Caco-2 (cell line): ENCODE measurements at regions not wholly inside any gene's neighbourhood (a gene's known extent, or its start where the extent isn't known, plus 50 kb on each side); places are given as distances from the start of the nearest gene placed in this dataset.

Experiments used
- BruUV-seq: library from RNA; stranded (reverse); fragments of 400-500 nt; replicated peaks from 2 replicates; lab custom pipeline; 2021; lab: Mats Ljungman, UMichigan
- CTCF ChIA-PET: fragments of 300-600 bp; sonication (Branson Sonifier 250); formaldehyde crosslinking; loops from one replicate; lab custom pipeline; 2022; ENCODE audit warnings: antibody characterized with exemption; lab: Charles Lee
- POLR2A ChIA-PET: fragments of 300-600 bp; sonication (Branson Sonifier 250); formaldehyde crosslinking; loops from one replicate; lab custom pipeline; 2022; ENCODE audit warnings: antibody characterized with exemption; lab: Charles Lee
- DNase-seq, 2 experiments: peaks; one replicate each; pipeline versions ENCODE4 v3.0.0 to v3.0.0-alpha.2; 2020 to 2022
- H3K27me3 ChIP-seq: replicated peaks from 2 replicates; pipeline ENCODE4 v1.6.0; 2011; ENCODE audit warnings: low read length; ENCODE audit not compliant: control insufficient read depth, insufficient read depth
- H3K36me3 ChIP-seq: 2 replicates; pipeline ENCODE4 v1.5.1; 2011; ENCODE audit warnings: low read length; ENCODE audit not compliant: control insufficient read depth, insufficient read depth
- H3K4me1 ChIP-seq: fragments of 250-450 bp; sonication (Bioruptor Pico); 2 replicates; pipeline ENCODE4 v1.5.1; 2020; ENCODE audit warnings: mild to moderate bottlenecking
- H3K4me3 ChIP-seq: 2 replicates; pipeline ENCODE4 v1.5.1; 2011; ENCODE audit warnings: low read depth, mild to moderate bottlenecking, control low read depth, low read length
- H3K9me3 ChIP-seq: fragments of 250-450 bp; sonication (Bioruptor Pico); 2 replicates; pipeline ENCODE4 v1.5.1; 2020; ENCODE audit warnings: mild to moderate bottlenecking, moderate library complexity
- H3K27ac Mint-ChIP-seq: one replicate; pipeline ENCODE4 v1.8.0; 2022; ENCODE audit warnings: mixed read lengths; ENCODE audit not compliant: unreplicated experiment
- H3K27me3 Mint-ChIP-seq: one replicate; pipeline ENCODE4 v1.8.0; 2022; ENCODE audit warnings: mixed read lengths; ENCODE audit not compliant: insufficient read depth, unreplicated experiment
- H3K36me3 Mint-ChIP-seq: one replicate; pipeline ENCODE4 v1.8.0; 2022; ENCODE audit warnings: mild to moderate bottlenecking, mixed read lengths; ENCODE audit not compliant: insufficient read depth, unreplicated experiment
- H3K4me1 Mint-ChIP-seq: one replicate; pipeline ENCODE4 v1.8.0; 2022; ENCODE audit warnings: low read depth, mixed read lengths; ENCODE audit not compliant: unreplicated experiment
- H3K4me3 Mint-ChIP-seq: one replicate; pipeline ENCODE4 v1.8.0; 2022; ENCODE audit warnings: mild to moderate bottlenecking, moderate library complexity, mixed read lengths; ENCODE audit not compliant: unreplicated experiment
- H3K9me3 Mint-ChIP-seq: one replicate; pipeline ENCODE4 v1.8.0; 2022; ENCODE audit warnings: mixed read lengths; ENCODE audit not compliant: unreplicated experiment
- intact Hi-C: fragments of 100-400 bp; cut with micrococcal nuclease; formaldehyde crosslinking; loops from one replicate; pipeline ENCODE4 v1.10.0; 2022; ENCODE audit not compliant: unreplicated experiment
- TF ChIP-seq, protein P1 (sequence below), 2 experiments: fragments of 200-600 bp in 1 of 2; IDR thresholded peaks; 1 replicate in 1 of 2; 2 replicates in 1 of 2; pipeline versions ENCODE4 v1.5.1 to v1.8.0; 2011 to 2022; ENCODE audit warnings: antibody characterized with exemption in 1 of 2, control low read depth in 1 of 2, inconsistent platforms in 1 of 2, low read depth in 1 of 2, low read length in 1 of 2, mild to moderate bottlenecking in 1 of 2, moderate library complexity in 1 of 2; ENCODE audit not compliant: insufficient read depth in 1 of 2, severe bottlenecking in 1 of 2, unreplicated experiment in 1 of 2

DNA sequence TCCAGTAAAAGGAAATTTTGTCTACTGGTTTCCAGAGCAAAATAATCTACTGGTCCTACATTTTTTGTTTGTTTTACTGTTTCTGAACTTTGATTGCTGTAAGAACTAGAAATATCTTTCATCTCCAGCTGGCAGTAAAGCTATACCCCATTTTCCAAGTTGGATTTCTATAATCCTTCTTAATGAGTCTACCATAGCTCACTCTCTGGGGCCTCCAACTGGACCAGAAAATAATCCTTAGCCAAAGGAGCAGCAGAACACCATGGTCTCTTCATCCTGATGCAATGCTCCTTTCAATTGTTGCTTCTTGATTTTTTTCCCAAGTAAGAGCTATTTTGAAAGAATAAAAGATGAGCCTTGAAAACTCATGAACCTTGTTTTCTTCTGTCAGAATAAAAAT, 110.0 kb upstream of the COL11A1 start:
- no peak overlapping the region for H3K4me3 Mint-ChIP-seq
- H3K9me3 Mint-ChIP-seq = no peaks in the 10 kb centered on the region
- H3K4me1 Mint-ChIP-seq = no peaks in the 10 kb centered on the region
- POLR2A ChIA-PET = no interaction called here
- CTCF ChIA-PET = no interaction called here
- no peaks in the 10 kb centered on the region for H3K36me3 Mint-ChIP-seq
- H3K9me3 ChIP-seq = no peaks in the 10 kb centered on the region
- DNase-seq = no peak
- no peaks in the 10 kb centered on the region for H3K36me3 ChIP-seq
- no TSS peak for BruUV-seq
- peaks cover 2% of the 10 kb centered on the region for H3K27me3 Mint-ChIP-seq
- TF ChIP-seq, protein P1, sequence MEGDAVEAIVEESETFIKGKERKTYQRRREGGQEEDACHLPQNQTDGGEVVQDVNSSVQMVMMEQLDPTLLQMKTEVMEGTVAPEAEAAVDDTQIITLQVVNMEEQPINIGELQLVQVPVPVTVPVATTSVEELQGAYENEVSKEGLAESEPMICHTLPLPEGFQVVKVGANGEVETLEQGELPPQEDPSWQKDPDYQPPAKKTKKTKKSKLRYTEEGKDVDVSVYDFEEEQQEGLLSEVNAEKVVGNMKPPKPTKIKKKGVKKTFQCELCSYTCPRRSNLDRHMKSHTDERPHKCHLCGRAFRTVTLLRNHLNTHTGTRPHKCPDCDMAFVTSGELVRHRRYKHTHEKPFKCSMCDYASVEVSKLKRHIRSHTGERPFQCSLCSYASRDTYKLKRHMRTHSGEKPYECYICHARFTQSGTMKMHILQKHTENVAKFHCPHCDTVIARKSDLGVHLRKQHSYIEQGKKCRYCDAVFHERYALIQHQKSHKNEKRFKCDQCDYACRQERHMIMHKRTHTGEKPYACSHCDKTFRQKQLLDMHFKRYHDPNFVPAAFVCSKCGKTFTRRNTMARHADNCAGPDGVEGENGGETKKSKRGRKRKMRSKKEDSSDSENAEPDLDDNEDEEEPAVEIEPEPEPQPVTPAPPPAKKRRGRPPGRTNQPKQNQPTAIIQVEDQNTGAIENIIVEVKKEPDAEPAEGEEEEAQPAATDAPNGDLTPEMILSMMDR (IDR thresholded peaks at IDR 0.05; ENCODE audit: insufficient read depth in 1 of 2, low read depth in 1 of 2, low read length in 1 of 2, severe bottlenecking in 1 of 2, unreplicated experiment in 1 of 2) = no peak
- H3K4me3 ChIP-seq = no peak overlapping the region
- H3K4me1 ChIP-seq = no peaks in the 10 kb centered on the region
- H3K27me3 ChIP-seq = no peaks in the 10 kb centered on the region
- intact Hi-C loops = no loop called here
- H3K27ac Mint-ChIP-seq = no peak overlapping the region

DNA sequence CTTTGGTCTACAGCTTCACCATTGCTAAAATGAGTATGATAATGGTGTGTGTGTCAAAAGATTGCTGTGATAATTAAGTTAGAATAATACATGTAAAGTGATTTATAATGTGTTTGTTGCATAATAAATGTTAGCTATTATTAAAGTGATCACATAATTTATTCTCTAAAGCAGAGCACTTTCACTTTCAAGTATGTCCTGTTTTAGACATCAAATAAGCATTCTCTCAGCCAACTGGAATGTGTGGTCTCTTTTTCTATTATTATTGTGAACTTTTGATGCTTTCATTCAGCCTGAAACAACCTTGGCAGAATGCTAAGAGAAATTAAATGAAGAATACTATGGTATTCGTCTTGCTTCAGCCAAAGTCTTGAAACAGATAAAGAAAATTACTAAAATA, 102.8 kb upstream of the COL11A1 start:
- no peaks in the 10 kb centered on the region for H3K27me3 ChIP-seq
- intact Hi-C loops = no loop called here
- Mint-ChIP-seq H3K27ac (no peak overlapping the region), H3K9me3 (no peaks in the 10 kb centered on the region), H3K27me3 (no peaks in the 10 kb centered on the region), H3K4me3 (no peak overlapping the region), H3K4me1 (no peaks in the 10 kb centered on the region), H3K36me3 (no peaks in the 10 kb centered on the region)
- TF ChIP-seq, protein P1 (IDR thresholded peaks at IDR 0.05; ENCODE audit: insufficient read depth in 1 of 2, low read depth in 1 of 2, low read length in 1 of 2, severe bottlenecking in 1 of 2, unreplicated experiment in 1 of 2) = no peak
- H3K36me3 ChIP-seq = no peaks in the 10 kb centered on the region
- H3K4me3 ChIP-seq = no peak overlapping the region
- ChIA-PET POLR2A (no interaction called here), CTCF (no interaction called here)
- H3K9me3 ChIP-seq = no peaks in the 10 kb centered on the region
- no TSS peak for BruUV-seq
- no peak for DNase-seq
- no peaks in the 10 kb centered on the region for H3K4me1 ChIP-seq

DNA sequence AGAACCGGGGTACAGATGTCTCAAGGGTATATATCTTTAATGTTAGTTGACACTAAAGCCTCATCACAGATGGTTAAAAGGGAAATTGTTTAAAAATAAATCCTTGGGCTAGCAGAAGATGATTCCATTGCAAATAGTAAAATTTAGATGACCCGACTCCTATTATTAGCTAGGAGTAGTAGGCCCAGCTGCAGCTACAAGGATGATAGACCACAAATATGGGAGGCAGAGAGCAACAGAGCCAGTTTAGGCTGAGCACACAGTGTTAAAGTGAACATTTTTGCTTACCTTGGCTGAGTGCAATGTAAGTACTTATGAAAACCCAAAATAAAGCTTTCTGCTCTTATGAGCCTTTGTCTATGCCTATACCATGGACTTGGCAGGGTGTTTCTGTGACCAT, 100.5 kb upstream of the COL11A1 start:
- ChIA-PET CTCF (no interaction called here), POLR2A (no interaction called here)
- Mint-ChIP-seq H3K4me3 (no peak overlapping the region), H3K27me3 (no peaks in the 10 kb centered on the region), H3K27ac (no peak overlapping the region), H3K9me3 (no peaks in the 10 kb centered on the region), H3K36me3 (no peaks in the 10 kb centered on the region), H3K4me1 (no peaks in the 10 kb centered on the region)
- TF ChIP-seq, protein P1 (IDR thresholded peaks at IDR 0.05; ENCODE audit: insufficient read depth in 1 of 2, low read depth in 1 of 2, low read length in 1 of 2, severe bottlenecking in 1 of 2, unreplicated experiment in 1 of 2) = no peak
- Histone ChIP-seq H3K36me3 (no peaks in the 10 kb centered on the region), H3K4me1 (no peaks in the 10 kb centered on the region), H3K4me3 (no peak overlapping the region), H3K27me3 (no peaks in the 10 kb centered on the region), H3K9me3 (no peaks in the 10 kb centered on the region)
- intact Hi-C loops = no loop called here
- DNase-seq = no peak
- BruUV-seq = no TSS peak
